Ascending aorta (tissue), 2 donors: ENCODE measurements at regions not wholly inside any gene's neighbourhood (a gene's known extent, or its start where the extent isn't known, plus 50 kb on each side); places are given as distances from the start of the nearest gene placed in this dataset.

ENCODE experiments used
- DNase-seq, 2 donors: peaks; one replicate each; pipeline ENCODE4 v3.0.0-alpha.2; 2019; ENCODE audit warnings: low spot score in 2 of 2
- H3K27ac ChIP-seq, 2 donors: fragments of 200-600 bp; sonication (generic); one replicate each; pipeline ENCODE4 v1.5.1; 2016 to 2017; ENCODE audit warnings: mild to moderate bottlenecking in 1 of 2
- H3K27me3 ChIP-seq: fragments of 200-600 bp; sonication (generic); one replicate; pipeline ENCODE4 v1.5.1; 2017
- H3K36me3 ChIP-seq, 2 donors: fragments of 200-600 bp; sonication (generic); one replicate each; pipeline ENCODE4 v1.5.1; 2016
- H3K4me1 ChIP-seq, 2 donors: fragments of 200-600 bp; sonication (generic); one replicate each; pipeline ENCODE4 v1.5.1; 2016 to 2017; ENCODE audit warnings: mild to moderate bottlenecking in 1 of 2
- H3K4me3 ChIP-seq, 2 donors: fragments of 200-600 bp; sonication (generic); one replicate each; pipeline ENCODE4 v1.5.1; 2016 to 2017; ENCODE audit warnings: mild to moderate bottlenecking in 1 of 2
- H3K9me3 ChIP-seq, 2 donors: fragments of 200-600 bp; sonication (generic); one replicate each; pipeline ENCODE4 v1.5.1; 2016
- intact Hi-C: fragments of 100-400 bp; cut with DNase I; formaldehyde crosslinking; loops from one replicate; pipeline ENCODE4 v1.15.1; 2023
- TF ChIP-seq, protein P1 (sequence below), 3 experiments: fragments of 200-600 bp in 2 of 3; fragments of 450-650 bp in 1 of 3; sonication (generic) in 2 of 3; IDR thresholded peaks; one replicate each; pipeline ENCODE4 v1.5.1; 2016 to 2019; ENCODE audit warnings: antibody characterized with exemption in 3 of 3, mild to moderate bottlenecking in 1 of 3, moderate library complexity in 1 of 3

DNA sequence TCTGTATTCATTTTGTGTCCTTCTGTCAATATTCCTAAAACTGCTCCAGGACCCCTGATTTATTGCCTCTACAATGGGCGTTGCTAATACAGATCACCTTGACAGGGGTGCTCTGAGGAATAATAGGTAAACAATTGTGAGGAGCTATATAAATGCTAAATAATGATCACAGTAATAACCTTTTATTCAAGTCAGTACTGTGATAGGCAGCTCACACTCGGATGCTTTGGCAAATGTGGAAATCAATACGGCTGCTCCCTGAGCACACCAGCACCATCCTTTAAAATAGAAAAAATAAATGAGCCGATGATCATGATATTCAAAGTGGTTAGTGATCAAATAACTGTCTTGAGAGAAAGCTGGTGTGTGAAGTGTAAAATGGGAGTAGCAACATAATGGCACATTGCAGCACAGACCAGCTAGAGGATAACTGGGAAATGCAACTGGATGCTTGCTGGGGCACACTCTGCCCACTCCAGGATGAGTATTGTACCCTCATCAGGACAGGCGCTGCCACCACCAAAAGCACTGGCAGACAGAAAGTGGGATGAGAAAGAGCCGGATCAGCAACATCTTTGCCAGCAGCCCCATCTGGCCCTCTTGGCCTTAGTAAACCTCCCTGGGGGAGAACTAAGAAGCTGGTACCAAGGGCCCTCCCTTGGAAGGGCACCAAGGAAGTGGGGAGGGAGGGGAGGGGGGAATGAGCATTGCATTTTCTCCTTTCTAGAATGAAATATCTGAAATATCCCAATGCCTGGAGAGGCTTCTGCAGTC lies 69.4 kb upstream of the SPATA31D4 start:
- intact Hi-C loops = no loop called here

GRCh38 chr9:81860581-81860980 lies 67.6 kb upstream of the SPATA31D4 start:
- no peak for DNase-seq
- intact Hi-C loops = no loop called here
- Histone ChIP-seq H3K4me3 (no peak overlapping the region), H3K27ac (no peak overlapping the region), H3K9me3 (no peaks in the 10 kb centered on the region), H3K27me3 (no peaks in the 10 kb centered on the region), H3K36me3 (no peaks in the 10 kb centered on the region), H3K4me1 (no peaks in the 10 kb centered on the region)
- TF ChIP-seq, protein P1, sequence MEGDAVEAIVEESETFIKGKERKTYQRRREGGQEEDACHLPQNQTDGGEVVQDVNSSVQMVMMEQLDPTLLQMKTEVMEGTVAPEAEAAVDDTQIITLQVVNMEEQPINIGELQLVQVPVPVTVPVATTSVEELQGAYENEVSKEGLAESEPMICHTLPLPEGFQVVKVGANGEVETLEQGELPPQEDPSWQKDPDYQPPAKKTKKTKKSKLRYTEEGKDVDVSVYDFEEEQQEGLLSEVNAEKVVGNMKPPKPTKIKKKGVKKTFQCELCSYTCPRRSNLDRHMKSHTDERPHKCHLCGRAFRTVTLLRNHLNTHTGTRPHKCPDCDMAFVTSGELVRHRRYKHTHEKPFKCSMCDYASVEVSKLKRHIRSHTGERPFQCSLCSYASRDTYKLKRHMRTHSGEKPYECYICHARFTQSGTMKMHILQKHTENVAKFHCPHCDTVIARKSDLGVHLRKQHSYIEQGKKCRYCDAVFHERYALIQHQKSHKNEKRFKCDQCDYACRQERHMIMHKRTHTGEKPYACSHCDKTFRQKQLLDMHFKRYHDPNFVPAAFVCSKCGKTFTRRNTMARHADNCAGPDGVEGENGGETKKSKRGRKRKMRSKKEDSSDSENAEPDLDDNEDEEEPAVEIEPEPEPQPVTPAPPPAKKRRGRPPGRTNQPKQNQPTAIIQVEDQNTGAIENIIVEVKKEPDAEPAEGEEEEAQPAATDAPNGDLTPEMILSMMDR (IDR thresholded peaks at IDR 0.05) = no peak

More for the DNA sequence above, 69.4 kb upstream of the SPATA31D4 start:
- no peaks in the 10 kb centered on the region for H3K9me3 ChIP-seq
- no peaks in the 10 kb centered on the region for H3K4me1 ChIP-seq
- no peak for DNase-seq
- no peaks in the 10 kb centered on the region for H3K27me3 ChIP-seq
- TF ChIP-seq, protein P1 (IDR thresholded peaks at IDR 0.05) = no peak
- H3K36me3 ChIP-seq = no peaks in the 10 kb centered on the region
- H3K27ac ChIP-seq = no peak overlapping the region
- H3K4me3 ChIP-seq = no peak overlapping the region

DNA sequence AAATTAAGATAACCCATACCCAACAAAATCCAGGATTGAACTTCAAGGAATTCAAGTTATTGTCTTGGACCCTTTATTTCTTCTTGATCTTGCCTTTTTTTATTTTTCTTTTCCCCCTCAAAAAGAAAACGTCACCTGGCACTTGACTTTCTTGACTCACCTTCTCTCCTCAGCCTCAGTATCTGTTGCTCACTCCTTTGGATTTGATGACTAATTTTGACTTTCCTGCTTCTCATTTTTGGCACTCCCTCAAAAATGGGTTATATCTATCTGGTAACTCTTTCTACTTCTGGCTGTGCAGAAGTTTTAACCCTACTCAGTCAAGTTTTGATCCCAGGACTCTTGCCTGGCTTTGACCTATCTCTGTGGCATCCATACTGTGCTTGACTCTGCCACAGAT lies 66.6 kb upstream of the SPATA31D4 start:
- intact Hi-C loops = no loop called here
- Histone ChIP-seq H3K27me3 (no peaks in the 10 kb centered on the region), H3K9me3 (no peaks in the 10 kb centered on the region), H3K36me3 (no peaks in the 10 kb centered on the region), H3K27ac (no peak overlapping the region), H3K4me3 (no peak overlapping the region), H3K4me1 (no peaks in the 10 kb centered on the region)
- DNase-seq = no peak
- TF ChIP-seq, protein P1 (IDR thresholded peaks at IDR 0.05) = no peak

GRCh38 chr9:81868145-81868544 lies 60.1 kb upstream of the SPATA31D4 start:
- Histone ChIP-seq H3K4me3 (no peak overlapping the region), H3K9me3 (no peaks in the 10 kb centered on the region), H3K36me3 (no peaks in the 10 kb centered on the region), H3K27me3 (no peaks in the 10 kb centered on the region), H3K27ac (no peak overlapping the region), H3K4me1 (no peaks in the 10 kb centered on the region)
- DNase-seq = no peak
- TF ChIP-seq, protein P1 (IDR thresholded peaks at IDR 0.05) = no peak
- intact Hi-C loops = no loop called here

- no peak for DNase-seq
- no peaks in the 10 kb centered on the region for H3K4me1 ChIP-seq
These were observed 56.5 kb upstream of the SPATA31D4 start for GRCh38 chr9:81871695-81872094.

More at GRCh38 chr9:81871695-81872094, 56.5 kb upstream of the SPATA31D4 start:
- no peak overlapping the region for H3K27ac ChIP-seq
- TF ChIP-seq, protein P1 (IDR thresholded peaks at IDR 0.05) = no peak
- no peak overlapping the region for H3K4me3 ChIP-seq
- no peaks in the 10 kb centered on the region for H3K9me3 ChIP-seq
- no peaks in the 10 kb centered on the region for H3K27me3 ChIP-seq
- intact Hi-C loops = no loop called here
- no peaks in the 10 kb centered on the region for H3K36me3 ChIP-seq
